ENCODE measurements at regions not wholly inside any gene's neighbourhood (a gene's known extent, or its start where the extent isn't known, plus 50 kb on each side); places are given as distances from the start of the nearest gene placed in this dataset.

- ChIA-PET POLR2A (no interaction called here), CTCF (interaction anchor here (1.0 to 1.1 kb wide), 2 partner anchors 130 to 459 kb away, joined by 3 to 4 read pairs; partner anchors contain the start of gene IL6)
- no peak for FAIRE-seq
- no peak for DNase-seq (ENCODE audit: low read depth in 1 of 2, low spot score in 1 of 2)
- Histone ChIP-seq H3K27ac (no peak overlapping the region), H3K4me2 (no peak overlapping the region), H3K4me1 (no peaks in the 10 kb centered on the region; the same call in 2 of the 3 replicates), H3K9me3 (no peaks in the 10 kb centered on the region), H3K4me3 (no peak overlapping the region)
- TF ChIP-seq HOXB13 (CRISPR knock-in tag; IDR thresholded peaks at IDR 0.05; ENCODE audit: low read depth) (no peak), HEYL (CRISPR knock-in tag; IDR thresholded peaks at IDR 0.05) (no peak), FOSL2 (IDR thresholded peaks at IDR 0.05) (no peak), FOSL2 (CRISPR knock-in tag; IDR thresholded peaks at IDR 0.05) (no peak), CBX8 (IDR thresholded peaks at IDR 0.05) (no peak), SMC3 (IDR thresholded peaks at IDR 0.05) (no peak), TFCP2L1 (CRISPR knock-in tag; IDR thresholded peaks at IDR 0.05) (no peak), BCL3 (IDR thresholded peaks at IDR 0.05) (no peak), ZSCAN20 (CRISPR knock-in tag; IDR thresholded peaks at IDR 0.05) (no peak), POLR2A (IDR thresholded peaks at IDR 0.05; ENCODE audit: low read length) (no peak), CBX2 (IDR thresholded peaks at IDR 0.05; ENCODE audit: borderline replicate concordance, low read depth) (no peak), EP300 (IDR thresholded peaks at IDR 0.05) (no peak), RFX5 (IDR thresholded peaks at IDR 0.05) (no peak), HDAC2 (IDR thresholded peaks at IDR 0.05) (no peak)
- ATAC-seq = no peak
- 48% methylated on average over 5 of the region's 5 CpGs for WGBS (ENCODE audit: missing lambda C conversion rate)
Observed at GRCh38 chr7:22596763-22597400, 96.9 kb upstream of the STEAP1B start.

GRCh38 chr7:22594020-22594419, 94.0 kb upstream of the STEAP1B start:
- Histone ChIP-seq H3K27ac (no peak overlapping the region), H3K4me1 (no peaks in the 10 kb centered on the region), H3K4me2 (no peak overlapping the region), H3K4me3 (no peak overlapping the region), H3K9me3 (no peaks in the 10 kb centered on the region)
- TF ChIP-seq EHF (CRISPR knock-in tag; IDR thresholded peaks at IDR 0.05) (no peak), FOXS1 (CRISPR knock-in tag; IDR thresholded peaks at IDR 0.05) (no peak), CTCF (IDR thresholded peaks at IDR 0.05) (no peak), JUNB (IDR thresholded peaks at IDR 0.05) (no peak), RCOR1 (IDR thresholded peaks at IDR 0.05; ENCODE audit: low read depth, low read length) (no peak), CEBPB (IDR thresholded peaks at IDR 0.05) (no peak), NPAS2 (CRISPR knock-in tag; IDR thresholded peaks at IDR 0.05; ENCODE audit: borderline replicate concordance) (no peak), FOSL2 (IDR thresholded peaks at IDR 0.05) (no peak), FOSL2 (CRISPR knock-in tag; IDR thresholded peaks at IDR 0.05) (no peak), CBX8 (IDR thresholded peaks at IDR 0.05) (no peak)
- DNase-seq (ENCODE audit: low read depth in 1 of 2, low spot score in 1 of 2) = no peak
- ChIA-PET POLR2A (no interaction called here), CTCF (interaction anchor here (0.8 to 2.1 kb wide), 6 partner anchors 8 to 461 kb away, joined by 3 to 9 read pairs (median 4); partner anchors contain the start of gene IL6)
- no peak for ATAC-seq
- FAIRE-seq = no peak
- 49% methylated on average over 2 of the region's 2 CpGs for WGBS (ENCODE audit: missing lambda C conversion rate)

GRCh38 chr7:22591271-22591670, 91.3 kb upstream of the STEAP1B start:
- ATAC-seq (no peak), DNase-seq (ENCODE audit: low read depth in 1 of 2, low spot score in 1 of 2) (no peak), FAIRE-seq (no peak)
- POLR2A ChIA-PET = no interaction called here
- H3K4me1 ChIP-seq = peaks cover 3% of the 10 kb centered on the region; the same call in 1 of the 3 replicates
- no peak overlapping the region for H3K27ac ChIP-seq
- H3K4me2 ChIP-seq = no peak overlapping the region
- CTCF ChIA-PET = no interaction called here
- no peaks in the 10 kb centered on the region for H3K9me3 ChIP-seq
- no peak overlapping the region for H3K4me3 ChIP-seq
- 51% methylated on average over 2 of the region's 2 CpGs for WGBS (ENCODE audit: missing lambda C conversion rate)
- TF ChIP-seq BHLHE40 (IDR thresholded peaks at IDR 0.05; ENCODE audit: low read depth, low read length) (no peak), CBX8 (IDR thresholded peaks at IDR 0.05) (no peak), HOXA7 (CRISPR knock-in tag; IDR thresholded peaks at IDR 0.05) (no peak), KDM1A (IDR thresholded peaks at IDR 0.05; ENCODE audit: low read depth) (no peak), CTCF (IDR thresholded peaks at IDR 0.05) (no peak), MYC (IDR thresholded peaks at IDR 0.05; ENCODE audit: borderline replicate concordance, low read length) (no peak), POLR2AphosphoS2 (conservative IDR thresholded peaks at IDR 0.05; ENCODE audit: low read length) (no peak), FOSB (CRISPR knock-in tag; IDR thresholded peaks at IDR 0.05) (no peak), RARB (CRISPR knock-in tag; IDR thresholded peaks at IDR 0.05) (no peak), USF2 (IDR thresholded peaks at IDR 0.05) (no peak), ZSCAN20 (CRISPR knock-in tag; IDR thresholded peaks at IDR 0.05) (no peak), RFX5 (IDR thresholded peaks at IDR 0.05) (no peak), E2F6 (IDR thresholded peaks at IDR 0.05; ENCODE audit: borderline replicate concordance, low read depth) (no peak), FOXS1 (CRISPR knock-in tag; IDR thresholded peaks at IDR 0.05) (no peak), POLR2A (IDR thresholded peaks at IDR 0.05; ENCODE audit: low read length) (no peak)
